ENCODE measurements at regions not wholly inside any gene's neighbourhood (a gene's known extent, or its start where the extent isn't known, plus 50 kb on each side); places are given as distances from the start of the nearest gene placed in this dataset.

DNA sequence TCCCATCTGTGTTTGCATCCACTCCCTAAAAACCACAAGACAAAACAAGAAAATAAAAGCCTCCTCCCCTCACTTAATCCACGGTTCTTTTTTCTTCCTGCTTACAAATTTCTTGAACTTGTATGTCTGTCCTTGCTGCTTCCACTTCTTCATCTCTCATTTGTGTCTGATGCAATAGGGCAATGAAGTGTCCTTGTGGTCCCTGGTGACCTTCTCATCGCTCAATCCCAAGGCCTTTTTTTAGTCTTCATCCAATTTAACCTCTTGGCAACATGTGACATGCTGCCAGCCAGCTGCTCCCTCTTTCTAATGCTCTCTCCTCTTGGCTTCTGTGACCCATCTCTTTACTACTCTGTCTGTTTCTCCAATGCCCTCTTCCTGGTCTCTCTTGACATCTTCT, 87.6 kb downstream of the SEMA4F start:
- intact Hi-C loops (cut with DNase I), result no loop called here
- 41 to 46% (median 43%) methylated on average over 2 of the region's 2 CpGs for WGBS, 4 donors
- Histone ChIP-seq H3K4me1 (peaks cover 0 to 11% (median 2%) of the 10 kb centered on the region in 12 donors), H3K9me3 (peaks cover 0 to 8% (median under 1%) of the 10 kb centered on the region in 12 donors), H3K36me3 (no peaks in the 10 kb centered on the region), H3K4me3 (no peak overlapping the region), H3K27ac (no peak overlapping the region), H3K27me3 (no peaks in the 10 kb centered on the region)
- DNase-seq (no peak), ATAC-seq (no peak)
- TF ChIP-seq POLR2A (IDR thresholded peaks at IDR 0.05), result no peak
- TF ChIP-seq, protein P1, sequence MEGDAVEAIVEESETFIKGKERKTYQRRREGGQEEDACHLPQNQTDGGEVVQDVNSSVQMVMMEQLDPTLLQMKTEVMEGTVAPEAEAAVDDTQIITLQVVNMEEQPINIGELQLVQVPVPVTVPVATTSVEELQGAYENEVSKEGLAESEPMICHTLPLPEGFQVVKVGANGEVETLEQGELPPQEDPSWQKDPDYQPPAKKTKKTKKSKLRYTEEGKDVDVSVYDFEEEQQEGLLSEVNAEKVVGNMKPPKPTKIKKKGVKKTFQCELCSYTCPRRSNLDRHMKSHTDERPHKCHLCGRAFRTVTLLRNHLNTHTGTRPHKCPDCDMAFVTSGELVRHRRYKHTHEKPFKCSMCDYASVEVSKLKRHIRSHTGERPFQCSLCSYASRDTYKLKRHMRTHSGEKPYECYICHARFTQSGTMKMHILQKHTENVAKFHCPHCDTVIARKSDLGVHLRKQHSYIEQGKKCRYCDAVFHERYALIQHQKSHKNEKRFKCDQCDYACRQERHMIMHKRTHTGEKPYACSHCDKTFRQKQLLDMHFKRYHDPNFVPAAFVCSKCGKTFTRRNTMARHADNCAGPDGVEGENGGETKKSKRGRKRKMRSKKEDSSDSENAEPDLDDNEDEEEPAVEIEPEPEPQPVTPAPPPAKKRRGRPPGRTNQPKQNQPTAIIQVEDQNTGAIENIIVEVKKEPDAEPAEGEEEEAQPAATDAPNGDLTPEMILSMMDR (IDR thresholded peaks at IDR 0.05), result no peak

DNA sequence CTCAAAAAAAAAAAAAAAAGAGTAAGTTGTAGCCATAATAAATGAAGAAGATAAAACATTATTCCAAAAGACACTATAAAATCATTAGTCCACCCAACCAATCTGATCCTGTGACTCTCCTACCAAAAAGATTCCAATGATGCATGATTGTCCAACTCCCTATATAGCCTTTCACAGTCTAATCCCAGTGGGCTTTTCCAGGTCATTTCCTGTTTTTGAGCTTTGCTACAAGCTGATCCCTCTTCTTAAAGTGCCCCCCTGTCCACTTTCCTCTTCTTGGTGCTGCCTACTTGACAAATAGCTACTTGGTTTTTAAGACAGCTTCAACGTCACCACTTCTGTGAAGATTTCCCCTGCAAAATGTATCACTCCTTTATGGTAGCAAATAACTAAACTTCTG, 88.4 kb downstream of the SEMA4F start:
- no peak for TF ChIP-seq POLR2A (IDR thresholded peaks at IDR 0.05)
- TF ChIP-seq, protein P1 (IDR thresholded peaks at IDR 0.05), result no peak
- Histone ChIP-seq H3K4me3 (no peak overlapping the region), H3K27ac (no peak overlapping the region), H3K27me3 (no peaks in the 10 kb centered on the region), H3K4me1 (peaks cover 0 to 11% (median 2%) of the 10 kb centered on the region in 12 donors), H3K9me3 (no peaks in the 10 kb centered on the region), H3K36me3 (no peaks in the 10 kb centered on the region)
- no peak for ATAC-seq
- intact Hi-C loops (cut with DNase I), result no loop called here
- no peak for DNase-seq
- 61 to 76% (median 62%) methylated on average over 1 of the region's 1 CpG for WGBS, 4 donors

GRCh38 chr2:74743039-74743438, 89.0 kb downstream of the SEMA4F start:
- ATAC-seq, result no peak
- Histone ChIP-seq H3K9me3 (no peaks in the 10 kb centered on the region), H3K4me1 (peaks cover 0 to 11% (median 2%) of the 10 kb centered on the region in 12 donors), H3K4me3 (no peak overlapping the region), H3K36me3 (no peaks in the 10 kb centered on the region), H3K27ac (no peak overlapping the region), H3K27me3 (no peaks in the 10 kb centered on the region)
- TF ChIP-seq POLR2A (IDR thresholded peaks at IDR 0.05), result no peak
- TF ChIP-seq, protein P1 (IDR thresholded peaks at IDR 0.05), result no peak
- intact Hi-C loops (cut with DNase I), result no loop called here
- no peak for DNase-seq
- WGBS, 4 donors, result 68 to 91% (median 73%) methylated on average over 4 to 5 of the region's 5 CpGs

DNA sequence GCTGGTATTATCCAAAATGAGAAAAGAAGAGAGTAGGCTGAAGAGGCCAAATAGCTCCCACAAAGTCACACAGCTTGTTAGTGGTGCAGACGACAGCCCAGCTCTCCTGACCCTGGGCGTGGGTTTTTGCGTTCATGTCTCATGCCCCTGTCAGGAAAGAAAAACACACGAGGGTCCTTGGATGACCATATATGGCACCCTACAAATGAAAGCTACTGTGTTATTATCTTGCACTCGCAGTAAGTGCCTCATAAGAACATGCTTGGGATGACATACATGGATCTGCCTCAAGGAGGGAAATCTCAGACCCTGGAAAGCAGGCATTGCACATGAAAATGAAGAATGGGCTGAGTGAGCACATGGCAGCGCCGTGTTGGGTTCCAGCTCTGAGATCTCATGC, 89.7 kb downstream of the SEMA4F start:
- ATAC-seq (no peak), DNase-seq (no peak)
- H3K4me3 ChIP-seq, result no peak overlapping the region
- H3K27ac ChIP-seq, result no peak overlapping the region
- TF ChIP-seq, protein P1 (IDR thresholded peaks at IDR 0.05), result no peak
- no peak for TF ChIP-seq POLR2A (IDR thresholded peaks at IDR 0.05)
- H3K36me3 ChIP-seq, result no peaks in the 10 kb centered on the region
- peaks cover 0 to 11% (median 2%) of the 10 kb centered on the region in 12 donors for H3K4me1 ChIP-seq
- 70 to 80% (median 74%) methylated on average over 7 of the region's 7 CpGs for WGBS, 4 donors
- intact Hi-C loops (cut with DNase I), result no loop called here
- no peaks in the 10 kb centered on the region for H3K9me3 ChIP-seq
- H3K27me3 ChIP-seq, result no peaks in the 10 kb centered on the region

Measured in heart left ventricle (tissue), 16 donors.